ENCODE measurements at regions not wholly inside any gene's neighbourhood (a gene's known extent, or its start where the extent isn't known, plus 50 kb on each side); places are given as distances from the start of the nearest gene placed in this dataset.
"Not testable (repeated sequence)": the region's sequence is repeated elsewhere in the genome, so short reads cannot be mapped to it uniquely, and the experiment has no call there.

DNA sequence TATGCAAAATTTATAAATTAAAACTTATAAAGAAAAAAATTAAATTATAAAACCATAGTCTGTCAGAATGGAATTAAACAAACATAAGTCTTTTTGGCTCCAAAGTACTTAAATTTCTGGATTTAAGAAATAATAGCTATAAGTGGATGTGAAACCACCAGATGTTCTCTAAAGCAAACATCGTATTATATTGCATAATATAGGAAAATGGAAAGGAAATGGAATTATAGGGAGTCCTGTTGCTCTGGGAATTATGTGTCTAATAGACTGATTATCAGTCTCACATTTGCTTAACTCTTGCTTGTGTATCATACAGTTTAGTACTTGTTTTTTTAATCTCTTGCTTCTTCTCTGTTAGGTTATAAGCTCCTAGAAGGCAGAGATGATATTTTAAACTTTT is 819.2 kb downstream of the RAPGEF2 start:
- no peak overlapping the region for H2AFZ ChIP-seq (ENCODE audit: low read depth, low read length)
- H3K27ac ChIP-seq (ENCODE audit: low read length): no peak overlapping the region
- no peaks in the 10 kb centered on the region for H3K79me2 ChIP-seq (ENCODE audit: low read length)
- no peak for TF ChIP-seq EZH2phosphoT487 (IDR thresholded peaks at IDR 0.05; ENCODE audit: low read depth)
- TF ChIP-seq, protein P1, sequence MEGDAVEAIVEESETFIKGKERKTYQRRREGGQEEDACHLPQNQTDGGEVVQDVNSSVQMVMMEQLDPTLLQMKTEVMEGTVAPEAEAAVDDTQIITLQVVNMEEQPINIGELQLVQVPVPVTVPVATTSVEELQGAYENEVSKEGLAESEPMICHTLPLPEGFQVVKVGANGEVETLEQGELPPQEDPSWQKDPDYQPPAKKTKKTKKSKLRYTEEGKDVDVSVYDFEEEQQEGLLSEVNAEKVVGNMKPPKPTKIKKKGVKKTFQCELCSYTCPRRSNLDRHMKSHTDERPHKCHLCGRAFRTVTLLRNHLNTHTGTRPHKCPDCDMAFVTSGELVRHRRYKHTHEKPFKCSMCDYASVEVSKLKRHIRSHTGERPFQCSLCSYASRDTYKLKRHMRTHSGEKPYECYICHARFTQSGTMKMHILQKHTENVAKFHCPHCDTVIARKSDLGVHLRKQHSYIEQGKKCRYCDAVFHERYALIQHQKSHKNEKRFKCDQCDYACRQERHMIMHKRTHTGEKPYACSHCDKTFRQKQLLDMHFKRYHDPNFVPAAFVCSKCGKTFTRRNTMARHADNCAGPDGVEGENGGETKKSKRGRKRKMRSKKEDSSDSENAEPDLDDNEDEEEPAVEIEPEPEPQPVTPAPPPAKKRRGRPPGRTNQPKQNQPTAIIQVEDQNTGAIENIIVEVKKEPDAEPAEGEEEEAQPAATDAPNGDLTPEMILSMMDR (IDR thresholded peaks at IDR 0.05; ENCODE audit: low read depth, low read length): no peak
- H3K4me2 ChIP-seq (ENCODE audit: low read length): no peak overlapping the region
- H3K9ac ChIP-seq (ENCODE audit: low read length): no peak overlapping the region
- H3K36me3 ChIP-seq (replicated peaks; ENCODE audit: low read depth, low read length): no peaks in the 10 kb centered on the region
- H3K4me1 ChIP-seq (ENCODE audit: low read length): no peaks in the 10 kb centered on the region
- H3K9me3 ChIP-seq (ENCODE audit: insufficient read depth, low read length): 0 out of 2 replicates have a peak, but pooled peaks cover 3% of the 10 kb centered on the region
- H3K4me3 ChIP-seq (ENCODE audit: low read length): no peak overlapping the region
- no peaks in the 10 kb centered on the region for H3K27me3 ChIP-seq (ENCODE audit: low read depth, low read length)
- H4K20me1 ChIP-seq (ENCODE audit: insufficient read depth, low read length): no peaks in the 10 kb centered on the region

DNA sequence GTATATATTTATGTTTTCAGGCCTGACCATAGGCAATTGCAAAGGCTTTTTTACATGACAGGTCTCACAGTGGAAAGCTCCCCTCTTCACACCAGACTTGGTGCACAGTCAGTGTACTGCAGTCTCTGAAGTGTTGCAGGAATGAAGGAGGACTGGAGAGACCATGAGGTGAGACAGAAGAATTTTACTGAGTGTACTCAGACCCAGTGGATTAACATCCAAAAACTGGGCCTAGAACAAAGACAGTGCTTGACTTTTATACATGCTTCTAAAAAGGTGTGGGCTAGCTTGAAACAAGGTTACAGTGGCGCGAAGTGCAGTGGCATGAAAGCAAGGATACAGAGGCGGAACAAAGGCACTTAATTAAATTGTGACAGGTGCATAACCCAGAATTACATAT is 822.9 kb downstream of the RAPGEF2 start:
- no peak overlapping the region for H3K4me3 ChIP-seq (ENCODE audit: low read length)
- H3K79me2 ChIP-seq (ENCODE audit: low read length): no peaks in the 10 kb centered on the region
- no peak overlapping the region for H3K27ac ChIP-seq (ENCODE audit: low read length)
- no peak overlapping the region for H2AFZ ChIP-seq (ENCODE audit: low read depth, low read length)
- H4K20me1 ChIP-seq (ENCODE audit: insufficient read depth, low read length): no peaks in the 10 kb centered on the region
- H3K27me3 ChIP-seq (ENCODE audit: low read depth, low read length): no peaks in the 10 kb centered on the region
- H3K9me3 ChIP-seq (ENCODE audit: insufficient read depth, low read length): 0 out of 2 replicates have a peak, but pooled peaks cover 3% of the 10 kb centered on the region
- no peak overlapping the region for H3K9ac ChIP-seq (ENCODE audit: low read length)
- no peak for TF ChIP-seq EZH2phosphoT487 (IDR thresholded peaks at IDR 0.05; ENCODE audit: low read depth)
- TF ChIP-seq, protein P1 (IDR thresholded peaks at IDR 0.05; ENCODE audit: low read depth, low read length): no peak
- H3K4me1 ChIP-seq (ENCODE audit: low read length): no peaks in the 10 kb centered on the region
- H3K4me2 ChIP-seq (ENCODE audit: low read length): no peak overlapping the region
- H3K36me3 ChIP-seq (replicated peaks; ENCODE audit: low read depth, low read length): no peaks in the 10 kb centered on the region

DNA sequence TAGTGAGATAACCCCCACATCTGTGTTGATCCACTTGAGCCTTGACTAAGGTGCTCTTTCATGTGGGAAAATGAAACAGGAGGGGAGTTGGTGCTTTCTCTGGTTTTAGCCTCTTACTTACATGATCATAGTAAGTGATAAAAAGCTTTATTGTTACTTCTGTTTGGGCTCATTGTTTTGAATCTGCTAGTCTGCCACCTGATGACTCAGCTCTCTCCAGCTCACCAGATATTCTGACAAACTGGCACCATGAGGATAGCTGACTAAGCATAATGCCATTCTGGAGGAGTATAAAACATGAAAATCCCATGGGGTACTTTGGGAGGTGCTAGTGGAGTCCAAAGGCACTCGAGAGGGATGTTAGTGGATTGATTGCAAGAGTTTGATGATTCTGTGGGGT is 824.0 kb downstream of the RAPGEF2 start:
- H2AFZ ChIP-seq (ENCODE audit: low read depth, low read length): no peak overlapping the region
- H3K4me2 ChIP-seq (ENCODE audit: low read length): no peak overlapping the region
- no peaks in the 10 kb centered on the region for H3K27me3 ChIP-seq (ENCODE audit: low read depth, low read length)
- H3K9me3 ChIP-seq (ENCODE audit: insufficient read depth, low read length): 0 out of 2 replicates have a peak, but pooled peaks cover 3% of the 10 kb centered on the region
- no peak overlapping the region for H3K4me3 ChIP-seq (ENCODE audit: low read length)
- no peaks in the 10 kb centered on the region for H4K20me1 ChIP-seq (ENCODE audit: insufficient read depth, low read length)
- no peak for TF ChIP-seq EZH2phosphoT487 (IDR thresholded peaks at IDR 0.05; ENCODE audit: low read depth)
- H3K36me3 ChIP-seq (replicated peaks; ENCODE audit: low read depth, low read length): no peaks in the 10 kb centered on the region
- no peaks in the 10 kb centered on the region for H3K4me1 ChIP-seq (ENCODE audit: low read length)
- no peaks in the 10 kb centered on the region for H3K79me2 ChIP-seq (ENCODE audit: low read length)
- no peak overlapping the region for H3K9ac ChIP-seq (ENCODE audit: low read length)
- H3K27ac ChIP-seq (ENCODE audit: low read length): no peak overlapping the region

DNA sequence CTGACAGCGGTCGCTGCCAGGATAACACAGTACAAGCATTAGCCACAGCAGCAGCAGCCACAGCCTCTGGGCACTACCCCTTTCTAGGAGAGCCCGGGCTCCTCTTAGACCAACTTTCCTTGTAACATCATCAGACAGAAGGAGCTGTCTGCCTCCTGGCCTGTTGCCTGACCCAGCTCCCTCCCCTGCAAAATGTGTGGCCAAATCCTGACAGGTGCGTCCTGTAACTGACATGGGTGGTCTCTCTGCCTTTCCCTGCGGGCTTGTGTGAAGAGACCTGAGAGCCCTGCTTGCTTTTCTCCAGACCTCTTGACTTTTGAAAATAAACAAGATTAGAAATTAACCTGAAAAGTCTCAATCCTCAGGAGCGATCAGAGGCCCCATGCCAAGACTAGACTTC is 824.9 kb downstream of the RAPGEF2 start:
- Histone ChIP-seq H2AFZ (ENCODE audit: low read depth, low read length) (no peak overlapping the region), H3K4me3 (ENCODE audit: low read length) (no peak overlapping the region), H3K27ac (ENCODE audit: low read length) (no peak overlapping the region), H3K4me1 (ENCODE audit: low read length) (no peaks in the 10 kb centered on the region), H3K9me3 (ENCODE audit: insufficient read depth, low read length) (0 out of 2 replicates have a peak, but pooled peaks cover 3% of the 10 kb centered on the region), H3K79me2 (ENCODE audit: low read length) (no peaks in the 10 kb centered on the region), H4K20me1 (ENCODE audit: insufficient read depth, low read length) (no peaks in the 10 kb centered on the region), H3K4me2 (ENCODE audit: low read length) (no peak overlapping the region), H3K9ac (ENCODE audit: low read length) (no peak overlapping the region), H3K27me3 (ENCODE audit: low read depth, low read length) (no peaks in the 10 kb centered on the region), H3K36me3 (replicated peaks; ENCODE audit: low read depth, low read length) (no peaks in the 10 kb centered on the region)
- TF ChIP-seq, protein P1 (IDR thresholded peaks at IDR 0.05; ENCODE audit: low read depth, low read length): no peak
- no peak for TF ChIP-seq EZH2phosphoT487 (IDR thresholded peaks at IDR 0.05; ENCODE audit: low read depth)

DNA sequence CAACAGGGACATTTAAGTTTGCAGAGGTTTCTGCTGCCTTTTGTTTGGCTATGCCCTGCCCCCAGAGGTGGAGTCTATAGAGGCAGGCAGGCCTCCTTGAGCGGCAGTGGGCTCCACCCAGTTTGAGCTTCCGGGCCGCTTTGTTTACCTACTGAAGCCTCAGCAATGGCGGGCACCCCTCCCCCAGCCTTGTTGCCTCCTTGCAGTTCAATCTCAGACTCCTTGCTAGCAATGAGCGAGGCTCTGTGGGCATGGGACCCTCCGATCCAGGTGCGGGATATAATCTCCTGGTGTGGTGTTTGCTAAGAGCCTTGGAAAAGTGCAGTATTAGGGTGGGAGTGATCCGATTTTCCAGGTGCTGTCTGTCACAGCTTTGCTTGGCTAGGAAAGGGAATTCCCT is 831.7 kb downstream of the RAPGEF2 start:
- H3K4me1 ChIP-seq (ENCODE audit: low read length): peaks cover 11% of the 10 kb centered on the region
- not testable (repeated sequence) for H3K79me2 ChIP-seq (ENCODE audit: low read length); H3K36me3 ChIP-seq (replicated peaks; ENCODE audit: low read depth, low read length); H3K27me3 ChIP-seq (ENCODE audit: low read depth, low read length); H3K9ac ChIP-seq (ENCODE audit: low read length); H3K4me2 ChIP-seq (ENCODE audit: low read length); H2AFZ ChIP-seq (ENCODE audit: low read depth, low read length); H3K27ac ChIP-seq (ENCODE audit: low read length); H4K20me1 ChIP-seq (ENCODE audit: insufficient read depth, low read length); H3K4me3 ChIP-seq (ENCODE audit: low read length)
- peaks cover 13% of the 10 kb centered on the region; the same call in 1 of the 2 replicates for H3K9me3 ChIP-seq (ENCODE audit: insufficient read depth, low read length)

All from OCI-LY3 (cell line).